Liver (tissue), 8 donors: ENCODE measurements at regions not wholly inside any gene's neighbourhood (a gene's known extent, or its start where the extent isn't known, plus 50 kb on each side); places are given as distances from the start of the nearest gene placed in this dataset.

Experiments
- DNase-seq: peaks from one replicate; pipeline ENCODE4 v3.0.0-alpha.2; 2017; ENCODE audit warnings: low spot score
- H3K27ac ChIP-seq, 2 donors: one replicate each; pipeline ENCODE4 v1.7.0; 2013; ENCODE audit warnings: inconsistent platforms in 2 of 2, low read length in 2 of 2, control low read depth in 1 of 2, low read depth in 1 of 2, mild to moderate bottlenecking in 1 of 2
- H3K27me3 ChIP-seq, 4 donors: one replicate each; pipeline versions ENCODE4 v1.6.1 to v1.7.0; 2013; ENCODE audit warnings: low read length in 3 of 4, inconsistent platforms in 1 of 4, mild to moderate bottlenecking in 1 of 4, moderate library complexity in 1 of 4; ENCODE audit not compliant: control insufficient read depth in 4 of 4, insufficient read depth in 4 of 4
- H3K36me3 ChIP-seq, 4 donors: one replicate each; pipeline versions ENCODE4 v1.6.1 to v1.7.0; 2013; ENCODE audit warnings: low read length in 3 of 4, mild to moderate bottlenecking in 3 of 4, low read depth in 1 of 4, moderate library complexity in 1 of 4; ENCODE audit not compliant: control insufficient read depth in 4 of 4, insufficient read depth in 3 of 4
- H3K4me1 ChIP-seq, 4 donors: one replicate each; pipeline versions ENCODE4 v1.6.1 to v1.7.0; 2013; ENCODE audit warnings: low read length in 3 of 4, mild to moderate bottlenecking in 3 of 4, moderate library complexity in 1 of 4; ENCODE audit not compliant: control insufficient read depth in 4 of 4, insufficient read depth in 4 of 4
- H3K4me3 ChIP-seq, 3 donors: one replicate each; pipeline versions ENCODE4 v1.6.1 to v1.7.0; 2013; ENCODE audit warnings: low read length in 3 of 3, control low read depth in 1 of 3, low read depth in 1 of 3, mild to moderate bottlenecking in 1 of 3
- H3K9ac ChIP-seq, 2 donors: one replicate each; pipeline ENCODE4 v1.7.0; 2013; ENCODE audit warnings: low read length in 2 of 2, mild to moderate bottlenecking in 2 of 2, moderate library complexity in 2 of 2, control low read depth in 1 of 2, low read depth in 1 of 2
- H3K9me3 ChIP-seq, 4 donors: one replicate each; pipeline versions ENCODE4 v1.6.1 to v1.7.0; 2013; ENCODE audit warnings: low read length in 3 of 4; ENCODE audit not compliant: control insufficient read depth in 4 of 4
- ATF3 ChIP-seq: IDR thresholded peaks from 2 replicates; pipeline ENCODE4 v1.6.1; 2016; ENCODE audit warnings: antibody characterized with exemption
- CTCF ChIP-seq: fragments of 150-350 bp; IDR thresholded peaks from 2 replicates; pipeline ENCODE4 v1.5.1; 2017; ENCODE audit warnings: improper control_type of control experiment, low read depth, low read length; ENCODE audit not compliant: missing input control
- EGR1 ChIP-seq, 2 donors: IDR thresholded peaks; 2 replicates each; pipeline ENCODE4 v1.6.1; 2016 to 2018; ENCODE audit warnings: antibody characterized with exemption in 2 of 2, low read depth in 2 of 2
- FOXA1 ChIP-seq: IDR thresholded peaks from 2 replicates; pipeline ENCODE4 v1.6.1; 2016; ENCODE audit warnings: antibody characterized with exemption
- FOXA2 ChIP-seq: IDR thresholded peaks from 2 replicates; pipeline ENCODE4 v1.6.1; 2016; ENCODE audit warnings: antibody characterized with exemption
- GABPA ChIP-seq, 2 donors: IDR thresholded peaks in 1 of 2; conservative IDR thresholded peaks in 1 of 2; 2 replicates each; pipeline ENCODE4 v1.6.1; 2016; ENCODE audit warnings: antibody characterized with exemption in 2 of 2, mild to moderate bottlenecking in 1 of 2, moderate library complexity in 1 of 2
- HNF4A ChIP-seq, 2 donors: conservative IDR thresholded peaks; 2 replicates each; pipeline ENCODE4 v1.6.1; 2016; ENCODE audit warnings: antibody characterized with exemption in 2 of 2, mild to moderate bottlenecking in 2 of 2
- HNF4G ChIP-seq: IDR thresholded peaks from 2 replicates; pipeline ENCODE4 v1.6.1; 2016; ENCODE audit warnings: antibody characterized with exemption
- JUND ChIP-seq, 2 donors: IDR thresholded peaks; 2 replicates each; pipeline ENCODE4 v1.6.1; 2016; ENCODE audit warnings: antibody characterized with exemption in 2 of 2
- MAX ChIP-seq: IDR thresholded peaks from 2 replicates; pipeline ENCODE4 v1.6.1; 2016; ENCODE audit warnings: antibody characterized with exemption
- NR2F2 ChIP-seq: IDR thresholded peaks from 2 replicates; pipeline ENCODE4 v1.6.1; 2016; ENCODE audit warnings: antibody characterized with exemption
- RAD21 ChIP-seq, 2 donors: IDR thresholded peaks; 2 replicates each; pipeline ENCODE4 v1.6.1; 2016; ENCODE audit warnings: antibody characterized with exemption in 2 of 2, mild to moderate bottlenecking in 2 of 2
- REST ChIP-seq: IDR thresholded peaks from 2 replicates; pipeline ENCODE4 v1.6.1; 2016; ENCODE audit warnings: antibody characterized with exemption, mild to moderate bottlenecking
- RXRA ChIP-seq, 2 donors: IDR thresholded peaks; 2 replicates each; pipeline ENCODE4 v1.6.1; 2017 to 2018; ENCODE audit warnings: antibody characterized with exemption in 2 of 2, mild to moderate bottlenecking in 1 of 2
- SP1 ChIP-seq: IDR thresholded peaks from 2 replicates; pipeline ENCODE4 v1.6.1; 2018; ENCODE audit warnings: antibody characterized with exemption, mild to moderate bottlenecking
- TAF1 ChIP-seq: conservative IDR thresholded peaks from 2 replicates; pipeline ENCODE4 v1.6.1; 2016; ENCODE audit warnings: antibody characterized with exemption, mild to moderate bottlenecking
- YY1 ChIP-seq: IDR thresholded peaks from 2 replicates; pipeline ENCODE4 v1.6.1; 2016; ENCODE audit warnings: antibody characterized with exemption, mild to moderate bottlenecking
- ZBTB33 ChIP-seq: IDR thresholded peaks from 2 replicates; pipeline ENCODE4 v1.6.1; 2016; ENCODE audit warnings: antibody characterized with exemption
- WGBS: extraction: QIAGEN DNeasy Blood & Tissue Kit; methylation state at CpG from one replicate; pipeline ENCODE4 v1.1.7; 2013; 5-methylcytosine and 5-hydroxymethylcytosine counted together
- donor health status: healthy.
- donor health status: healthy.
- donor health status: healthy.
- donor health status: healthy.
- donor health status: healthy.

- no peak overlapping the region for H3K4me3 ChIP-seq
- no peak for TF ChIP-seq HNF4A (conservative IDR thresholded peaks at IDR 0.05)
- TF ChIP-seq RAD21 (IDR thresholded peaks at IDR 0.05), result no peak
- no peak for TF ChIP-seq MAX
- no peak for TF ChIP-seq RXRA (IDR thresholded peaks at IDR 0.05)
- TF ChIP-seq NR2F2, result no peak
- no peak for TF ChIP-seq TAF1
- no peak for TF ChIP-seq ATF3
- TF ChIP-seq SP1, result no peak
- no peak for TF ChIP-seq GABPA (IDR thresholded peaks at IDR 0.05 in 1 of 2, conservative IDR thresholded peaks at IDR 0.05 in 1 of 2)
- no peak for TF ChIP-seq JUND (IDR thresholded peaks at IDR 0.05)
- TF ChIP-seq ZBTB33, result no peak
- no peak for TF ChIP-seq FOXA1
- TF ChIP-seq FOXA2, result no peak
- no peak for TF ChIP-seq YY1
- no peak for TF ChIP-seq REST
- TF ChIP-seq CTCF, result no peak
- TF ChIP-seq HNF4G, result no peak
- TF ChIP-seq EGR1 (IDR thresholded peaks at IDR 0.05; ENCODE audit: low read depth in 2 of 2), result no peak
- DNase-seq, result no peak
- H3K36me3 ChIP-seq, result no peaks in the 10 kb centered on the region
- H3K9me3 ChIP-seq, result no peaks in the 10 kb centered on the region
- no peaks in the 10 kb centered on the region for H3K4me1 ChIP-seq
- no peaks in the 10 kb centered on the region for H3K27me3 ChIP-seq
- H3K9ac ChIP-seq, result no peak overlapping the region
- no peak overlapping the region for H3K27ac ChIP-seq
Observed at GRCh38 chr3:162421721-162422120, 925.1 kb downstream of the OTOL1 start.

GRCh38 chr3:162428192-162428591 is 931.6 kb downstream of the OTOL1 start:
- 32% methylated on average over 2 of the region's 2 CpGs for WGBS
- DNase-seq, result no peak
- H3K4me1 ChIP-seq, result no peaks in the 10 kb centered on the region
- no peak overlapping the region for H3K27ac ChIP-seq
- H3K4me3 ChIP-seq, result no peak overlapping the region
- no peaks in the 10 kb centered on the region for H3K27me3 ChIP-seq
- no peaks in the 10 kb centered on the region for H3K9me3 ChIP-seq
- no peak overlapping the region for H3K9ac ChIP-seq
- no peaks in the 10 kb centered on the region for H3K36me3 ChIP-seq
- TF ChIP-seq ATF3 (no peak), CTCF (no peak), EGR1 (IDR thresholded peaks at IDR 0.05; ENCODE audit: low read depth in 2 of 2) (no peak), SP1 (no peak), ZBTB33 (no peak), YY1 (no peak), GABPA (IDR thresholded peaks at IDR 0.05 in 1 of 2, conservative IDR thresholded peaks at IDR 0.05 in 1 of 2) (no peak), TAF1 (no peak), JUND (IDR thresholded peaks at IDR 0.05) (no peak), HNF4A (conservative IDR thresholded peaks at IDR 0.05) (no peak), HNF4G (no peak), RXRA (IDR thresholded peaks at IDR 0.05) (no peak), FOXA2 (no peak), NR2F2 (no peak), MAX (no peak)
